GM21737 (cell line): ENCODE measurements at regions not wholly inside any gene's neighbourhood (a gene's known extent, or its start where the extent isn't known, plus 50 kb on each side); places are given as distances from the start of the nearest gene placed in this dataset.

Source experiments
- ATAC-seq: cut with Tn5 transposase; IDR thresholded peaks from one replicate; pipeline ENCODE4 v1.9.1; 2021; ENCODE audit warnings: mild to moderate bottlenecking, moderate library complexity; ENCODE audit not compliant: unreplicated experiment

GRCh38 chr3:21152555-21152954, 598.5 kb downstream of the ZNF385D start:
- no peak for ATAC-seq

GRCh38 chr3:21142949-21143348, 608.1 kb downstream of the ZNF385D start:
- no peak for ATAC-seq

GRCh38 chr3:21142031-21142430, 609.0 kb downstream of the ZNF385D start:
- ATAC-seq = no peak

GRCh38 chr3:21140785-21141184, 610.2 kb downstream of the ZNF385D start:
- ATAC-seq = no peak

- no peak for ATAC-seq
Measured at GRCh38 chr3:21138085-21138484, 612.9 kb downstream of the ZNF385D start.

- ATAC-seq = no peak
Measured at GRCh38 chr3:21132896-21133295, 618.1 kb downstream of the ZNF385D start.

- no peak for ATAC-seq
Measured at GRCh38 chr3:21120826-21121225, 630.2 kb downstream of the ZNF385D start.

GRCh38 chr3:21117370-21117769, 633.6 kb downstream of the ZNF385D start:
- no peak for ATAC-seq

- no peak for ATAC-seq
Measured at GRCh38 chr3:21109056-21109455, 642.0 kb downstream of the ZNF385D start.

- no peak for ATAC-seq
Measured at GRCh38 chr3:21105784-21106183, 645.2 kb downstream of the ZNF385D start.

- no peak for ATAC-seq
Measured at GRCh38 chr3:21100656-21101359, 650.2 kb downstream of the ZNF385D start.

GRCh38 chr3:21094686-21095085, 656.3 kb downstream of the ZNF385D start:
- ATAC-seq = no peak

- no peak for ATAC-seq
Measured at GRCh38 chr3:21073561-21073960, 677.4 kb downstream of the ZNF385D start.

GRCh38 chr3:21067031-21067813, 683.8 kb downstream of the ZNF385D start:
- ATAC-seq = no peak

- ATAC-seq = no peak
Measured at GRCh38 chr3:21062831-21063294, 688.1 kb downstream of the ZNF385D start.

- no peak for ATAC-seq
Measured at GRCh38 chr3:21059404-21059803, 691.6 kb downstream of the ZNF385D start.

- ATAC-seq = no peak
Measured at GRCh38 chr3:21056293-21056692, 694.7 kb downstream of the ZNF385D start.

GRCh38 chr3:21055015-21055414, 696.0 kb downstream of the ZNF385D start:
- ATAC-seq = no peak

- no peak for ATAC-seq
Measured at GRCh38 chr3:21054064-21054463, 696.9 kb downstream of the ZNF385D start.

- ATAC-seq = no peak
Measured at GRCh38 chr3:21049334-21050062, 701.5 kb downstream of the ZNF385D start.

- ATAC-seq = no peak
Measured at GRCh38 chr3:21043139-21043538, 707.9 kb downstream of the ZNF385D start.

GRCh38 chr3:21042184-21042583, 708.8 kb downstream of the ZNF385D start:
- no peak for ATAC-seq
